Activated CD8-positive, alpha-beta memory T cell treated with anti-CD3 and anti-CD28 coated beads for 36 hours (primary cell): ENCODE measurements at regions not wholly inside any gene's neighbourhood (a gene's known extent, or its start where the extent isn't known, plus 50 kb on each side); places are given as distances from the start of the nearest gene placed in this dataset.

Source experiments
- CTCF ChIA-PET: fragments of 350-600 bp; sonication (Branson Sonifier 250); formaldehyde crosslinking; loops from one replicate; lab custom pipeline; 2021; ENCODE audit warnings: antibody characterized with exemption; lab: Charles Lee
- POLR2A ChIA-PET: fragments of 350-600 bp; sonication (Branson Sonifier 250); formaldehyde crosslinking; loops from one replicate; lab custom pipeline; 2021; ENCODE audit warnings: antibody characterized with exemption; lab: Charles Lee

GRCh38 chr11:103530257-103530656 is 421.0 kb downstream of the DYNC2H1 start:
- ChIA-PET POLR2A (no interaction called here), CTCF (no interaction called here)

- ChIA-PET POLR2A (no interaction called here), CTCF (no interaction called here)
These were observed 423.0 kb downstream of the DYNC2H1 start for GRCh38 chr11:103532133-103532788.

- POLR2A ChIA-PET: no interaction called here
- CTCF ChIA-PET: no interaction called here
These were observed 425.0 kb downstream of the DYNC2H1 start for GRCh38 chr11:103534191-103534590.

- CTCF ChIA-PET: no interaction called here
- POLR2A ChIA-PET: no interaction called here
These were observed 425.7 kb downstream of the DYNC2H1 start for GRCh38 chr11:103534959-103535358.

GRCh38 chr11:103536335-103536722 is 427.1 kb downstream of the DYNC2H1 start:
- CTCF ChIA-PET: no interaction called here
- POLR2A ChIA-PET: no interaction called here

GRCh38 chr11:103537904-103538502 is 428.8 kb downstream of the DYNC2H1 start:
- ChIA-PET POLR2A (no interaction called here), CTCF (interaction anchor here (2.2 kb wide), 1 partner anchor 9 kb away, joined by 6 read pairs; no protein-coding TSS in a partner anchor)

GRCh38 chr11:103539166-103539565 is 429.9 kb downstream of the DYNC2H1 start:
- ChIA-PET POLR2A (no interaction called here), CTCF (interaction anchor here (2.2 kb wide), 1 partner anchor 8 kb away, joined by 6 read pairs; no protein-coding TSS in a partner anchor)

- ChIA-PET POLR2A (no interaction called here), CTCF (no interaction called here)
These were observed 432.1 kb downstream of the DYNC2H1 start for GRCh38 chr11:103541186-103541795.

GRCh38 chr11:103542851-103543250 is 433.6 kb downstream of the DYNC2H1 start:
- ChIA-PET POLR2A (no interaction called here), CTCF (no interaction called here)

GRCh38 chr11:103543456-103543855 is 434.2 kb downstream of the DYNC2H1 start:
- POLR2A ChIA-PET: no interaction called here

GRCh38 chr11:103544874-103545273 is 435.6 kb downstream of the DYNC2H1 start:
- CTCF ChIA-PET: no interaction called here
- POLR2A ChIA-PET: no interaction called here

More at GRCh38 chr11:103543456-103543855, 434.2 kb downstream of the DYNC2H1 start:
- CTCF ChIA-PET: no interaction called here

GRCh38 chr11:103545551-103545950 is 436.3 kb downstream of the DYNC2H1 start:
- CTCF ChIA-PET: no interaction called here

GRCh38 chr11:103546236-103546635 is 437.0 kb downstream of the DYNC2H1 start:
- ChIA-PET CTCF (interaction anchor here (2.0 kb wide), 1 partner anchor 8 kb away, joined by 6 read pairs; no protein-coding TSS in a partner anchor), POLR2A (no interaction called here)

More at GRCh38 chr11:103545551-103545950, 436.3 kb downstream of the DYNC2H1 start:
- POLR2A ChIA-PET: no interaction called here

GRCh38 chr11:103547024-103547423 is 437.8 kb downstream of the DYNC2H1 start:
- POLR2A ChIA-PET: no interaction called here

GRCh38 chr11:103547691-103548090 is 438.5 kb downstream of the DYNC2H1 start:
- CTCF ChIA-PET: interaction anchor here (2.0 kb wide), 1 partner anchor 10 kb away, joined by 6 read pairs; no protein-coding TSS in a partner anchor
- POLR2A ChIA-PET: no interaction called here

More at GRCh38 chr11:103547024-103547423, 437.8 kb downstream of the DYNC2H1 start:
- CTCF ChIA-PET: interaction anchor here (2.0 kb wide), 1 partner anchor 9 kb away, joined by 6 read pairs; no protein-coding TSS in a partner anchor

- ChIA-PET CTCF (no interaction called here), POLR2A (no interaction called here)
These were observed 439.6 kb downstream of the DYNC2H1 start for GRCh38 chr11:103548838-103549237.

GRCh38 chr11:103550811-103551210 is 441.6 kb downstream of the DYNC2H1 start:
- POLR2A ChIA-PET: no interaction called here

GRCh38 chr11:103552086-103552485 is 442.9 kb downstream of the DYNC2H1 start:
- CTCF ChIA-PET: no interaction called here
- POLR2A ChIA-PET: no interaction called here

More at GRCh38 chr11:103550811-103551210, 441.6 kb downstream of the DYNC2H1 start:
- CTCF ChIA-PET: no interaction called here

- ChIA-PET CTCF (no interaction called here), POLR2A (no interaction called here)
These were observed 446.9 kb downstream of the DYNC2H1 start for GRCh38 chr11:103556171-103556570.

GRCh38 chr11:103566116-103566515 is 456.9 kb downstream of the DYNC2H1 start:
- CTCF ChIA-PET: no interaction called here
- POLR2A ChIA-PET: no interaction called here
